ENCODE measurements at regions not wholly inside any gene's neighbourhood (a gene's known extent, or its start where the extent isn't known, plus 50 kb on each side); places are given as distances from the start of the nearest gene placed in this dataset.

GRCh38 chr20:53888510-53888909 is 181.9 kb downstream of the BCAS1 start:
- TF ChIP-seq TAF1 (conservative IDR thresholded peaks at IDR 0.05) = no peak
- TF ChIP-seq FOXA1 (IDR thresholded peaks at IDR 0.05) = no peak
- TF ChIP-seq REST (IDR thresholded peaks at IDR 0.05) = no peak
- no peak for TF ChIP-seq CTCF (IDR thresholded peaks at IDR 0.05; ENCODE audit: low read depth, low read length, missing input control)
- no peak for TF ChIP-seq HNF4A (conservative IDR thresholded peaks at IDR 0.05)
- no peak for TF ChIP-seq RAD21 (IDR thresholded peaks at IDR 0.05)
- TF ChIP-seq RXRA (IDR thresholded peaks at IDR 0.05) = no peak
- no peak for TF ChIP-seq YY1 (IDR thresholded peaks at IDR 0.05)
- no peak for TF ChIP-seq GABPA (IDR thresholded peaks at IDR 0.05 in 1 of 2, conservative IDR thresholded peaks at IDR 0.05 in 1 of 2)

All from liver (tissue), 3 donors.